GM12874 (cell line): ENCODE measurements at regions not wholly inside any gene's neighbourhood (a gene's known extent, or its start where the extent isn't known, plus 50 kb on each side); places are given as distances from the start of the nearest gene placed in this dataset.

Source experiments
- CTCF ChIP-seq: IDR thresholded peaks from 2 replicates; pipeline ENCODE4 v1.5.1; 2011; ENCODE audit warnings: low read depth, mild to moderate bottlenecking, control low read depth, low read length, moderate library complexity; ENCODE audit not compliant: insufficient read depth

- TF ChIP-seq CTCF, result no peak
These were observed 132.8 kb upstream of the CRY1 start for GRCh38 chr12:107226126-107226525.

- TF ChIP-seq CTCF, result no peak
These were observed 134.7 kb upstream of the CRY1 start for GRCh38 chr12:107228076-107228475.

GRCh38 chr12:107229827-107230226, 136.5 kb upstream of the CRY1 start:
- TF ChIP-seq CTCF, result no peak

- TF ChIP-seq CTCF, result no peak
These were observed 138.0 kb upstream of the CRY1 start for GRCh38 chr12:107231303-107231702.

GRCh38 chr12:107233551-107233950, 140.2 kb upstream of the CRY1 start:
- no peak for TF ChIP-seq CTCF

GRCh38 chr12:107235600-107235999, 142.3 kb upstream of the CRY1 start:
- TF ChIP-seq CTCF, result no peak

- no peak for TF ChIP-seq CTCF
These were observed 143.6 kb upstream of the CRY1 start for GRCh38 chr12:107236824-107237511.

- no peak for TF ChIP-seq CTCF
These were observed 144.9 kb upstream of the CRY1 start for GRCh38 chr12:107238296-107238695.
